ENCODE measurements at regions not wholly inside any gene's neighbourhood (a gene's known extent, or its start where the extent isn't known, plus 50 kb on each side); places are given as distances from the start of the nearest gene placed in this dataset.
"Not testable (repeated sequence)": the region's sequence is repeated elsewhere in the genome, so short reads cannot be mapped to it uniquely, and the experiment has no call there.

DNA sequence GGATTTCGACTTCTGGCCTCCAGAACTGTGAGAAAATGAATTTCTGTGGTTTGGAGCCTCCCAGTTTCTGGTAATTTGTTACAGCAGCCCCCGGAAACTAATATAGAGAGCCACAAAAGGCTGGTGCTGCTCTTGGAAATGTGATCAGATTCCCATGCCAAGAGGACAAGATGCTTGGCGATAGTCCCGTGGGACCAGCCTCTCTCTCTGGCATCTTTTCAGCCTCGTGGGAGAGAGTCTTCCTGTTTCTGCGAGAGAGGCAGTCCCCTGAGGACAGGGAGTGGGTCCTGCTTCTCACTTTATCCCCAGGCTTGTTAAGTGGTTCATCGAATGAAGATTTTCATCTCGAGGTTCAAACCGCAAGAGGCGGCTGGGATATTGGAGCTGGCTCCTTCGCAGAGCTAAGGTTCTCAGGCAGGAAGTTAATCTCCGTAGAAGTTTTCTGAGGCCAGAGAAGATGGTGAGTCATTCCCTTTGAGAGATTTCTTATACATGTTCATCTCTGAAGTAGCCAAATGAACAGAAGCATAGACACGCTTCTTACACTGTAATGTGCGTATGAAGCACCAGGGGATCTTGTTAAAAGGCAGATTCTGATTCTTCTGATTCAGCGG lies 211.6 kb upstream of the SDK2 start:
- DNase-seq: no peak

GRCh38 chr17:73856556-73856955 lies 212.3 kb upstream of the SDK2 start:
- DNase-seq: no peak

DNA sequence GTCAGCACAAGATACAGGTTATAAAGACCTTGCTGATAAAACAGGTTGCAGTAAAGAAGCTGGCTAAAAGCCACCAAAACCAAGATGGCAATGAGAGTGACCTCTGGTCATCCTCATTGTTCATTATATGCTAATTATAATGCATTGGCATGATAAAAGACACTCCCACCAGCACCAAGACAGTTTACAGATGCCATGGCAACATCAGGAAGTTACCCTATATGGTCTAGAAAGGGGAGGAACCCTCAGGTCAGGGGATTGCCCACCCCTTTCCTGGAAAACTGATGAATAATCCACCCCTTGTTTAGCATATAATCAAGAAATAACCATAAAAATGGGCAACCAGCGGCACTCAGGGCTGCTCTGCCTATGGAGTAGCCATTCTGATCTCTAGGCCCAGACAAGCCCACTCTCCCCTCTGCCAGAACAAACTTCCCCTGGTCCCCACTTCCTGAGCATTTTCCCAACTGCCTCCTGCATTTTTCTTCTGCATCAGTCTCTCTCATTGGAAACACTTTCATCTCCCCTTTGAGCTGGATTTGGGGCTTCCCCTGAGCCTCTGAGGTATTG lies 215.3 kb upstream of the SDK2 start:
- DNase-seq: not testable (repeated sequence)

GRCh38 chr17:73861543-73861942 lies 217.3 kb upstream of the SDK2 start:
- no peak for DNase-seq

GRCh38 chr17:73863761-73864535 lies 219.7 kb upstream of the SDK2 start:
- no peak for DNase-seq

GRCh38 chr17:73865831-73866230 lies 221.6 kb upstream of the SDK2 start:
- DNase-seq: no peak

DNA sequence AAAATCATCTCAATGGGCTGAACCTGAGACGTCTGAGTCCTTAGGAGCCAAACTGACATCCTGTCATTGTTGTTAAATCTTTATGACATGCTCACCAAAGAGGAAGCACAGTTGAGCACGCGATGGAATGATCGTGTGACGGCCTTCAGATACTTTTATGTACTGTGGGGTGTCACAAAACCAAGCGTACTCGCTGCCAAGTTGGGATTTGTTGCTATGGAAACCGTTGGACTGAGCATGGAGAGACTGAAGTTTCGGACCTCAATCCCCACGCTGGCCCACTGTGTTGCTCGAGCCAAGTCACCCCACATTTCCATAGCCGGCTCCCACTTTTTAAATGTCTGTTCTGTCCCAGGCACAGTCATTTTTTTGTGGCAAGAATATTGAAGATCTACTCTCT lies 222.8 kb upstream of the SDK2 start:
- DNase-seq: no peak

DNA sequence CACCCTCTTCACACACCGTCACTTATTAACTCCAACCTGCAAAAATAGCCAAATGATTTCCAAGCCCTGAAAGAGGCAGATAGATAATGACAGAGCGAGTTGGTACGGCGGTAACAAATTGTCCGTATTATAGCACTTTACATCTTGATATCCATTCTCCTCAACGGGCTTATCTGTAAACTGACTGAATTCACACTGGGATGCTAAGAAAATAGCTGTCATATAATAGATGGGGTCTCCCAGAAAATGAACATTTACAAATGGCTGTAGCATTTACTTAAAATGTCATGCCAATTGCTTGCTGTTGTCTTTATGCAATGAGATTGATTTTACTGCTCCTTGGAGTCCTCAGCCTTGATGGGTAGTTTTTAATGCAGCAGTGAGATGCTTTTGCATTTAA lies 225.8 kb upstream of the SDK2 start:
- DNase-seq: no peak

DNA sequence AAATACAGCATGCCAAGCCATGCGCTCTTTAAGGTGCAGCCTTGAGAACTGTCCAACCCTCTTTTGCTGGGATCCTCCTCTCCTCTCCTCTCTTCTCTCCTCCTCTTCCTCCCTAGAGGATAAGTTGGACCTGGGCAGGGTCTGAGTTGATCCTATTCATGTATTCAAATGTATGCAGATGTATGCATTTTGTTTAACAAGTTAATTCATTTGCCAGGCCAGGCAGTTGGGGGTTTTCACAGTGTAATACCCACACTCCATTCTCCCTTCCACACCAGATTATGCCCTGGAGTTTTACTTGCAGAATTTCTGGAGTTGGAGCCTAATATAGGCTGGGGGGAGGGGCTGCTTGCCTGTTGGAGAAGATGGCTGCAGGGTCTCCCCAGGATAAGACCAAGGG lies 226.2 kb upstream of the SDK2 start:
- no peak for DNase-seq

DNA sequence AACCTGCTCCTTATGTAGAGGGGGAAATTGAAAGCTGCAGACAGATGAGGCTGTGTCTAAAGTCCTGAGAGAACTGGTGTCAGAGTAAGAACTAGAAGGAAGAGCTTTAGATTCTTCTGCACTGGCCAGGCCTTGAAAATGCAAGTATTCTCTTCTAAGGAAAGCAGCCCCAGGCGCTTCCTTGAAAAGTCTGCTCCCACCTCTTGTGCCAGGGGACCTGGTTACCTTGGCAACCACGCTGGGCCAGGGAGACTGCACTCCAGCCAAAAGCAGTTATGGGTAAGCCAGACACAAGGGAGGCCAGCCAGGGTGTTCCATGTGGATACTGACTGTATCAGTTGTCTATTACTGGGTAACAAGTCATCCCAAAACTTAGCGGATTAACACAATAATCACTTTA lies 228.6 kb upstream of the SDK2 start:
- no peak for DNase-seq

DNA sequence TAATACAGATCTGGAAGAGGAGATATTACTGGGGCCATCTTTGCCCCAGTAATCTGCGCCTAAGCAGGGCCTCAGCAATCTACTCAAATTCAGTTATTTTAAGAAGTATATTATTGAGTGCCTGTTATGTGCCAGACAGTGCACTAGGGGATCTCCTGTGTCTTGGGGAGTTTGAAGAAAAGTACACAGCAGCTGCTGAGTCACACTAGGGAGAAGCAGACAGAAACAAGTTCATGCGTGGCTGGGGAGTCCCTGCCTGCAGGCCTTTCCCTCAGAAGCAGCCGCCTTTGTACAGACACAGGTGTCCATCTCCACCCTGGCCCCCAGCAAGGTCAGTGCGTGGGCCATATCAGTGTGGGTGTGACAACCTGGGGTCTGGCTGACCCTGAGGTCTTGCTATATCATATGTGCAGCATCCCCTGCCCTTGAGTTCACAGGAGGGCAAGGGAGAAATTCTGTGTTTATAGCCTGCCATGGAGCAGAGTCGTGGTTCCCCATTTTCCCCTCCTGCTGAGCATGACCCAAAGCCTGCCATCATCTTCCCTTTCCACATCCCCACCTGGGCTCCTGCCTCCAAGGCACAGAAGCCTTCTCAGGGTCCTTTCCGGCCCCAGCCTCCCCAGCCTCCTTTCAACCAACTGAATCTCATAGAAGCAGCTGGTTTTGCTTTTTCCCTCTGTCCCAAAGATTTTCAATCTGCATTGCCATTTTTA lies 229.9 kb upstream of the SDK2 start:
- DNase-seq: no peak

DNA sequence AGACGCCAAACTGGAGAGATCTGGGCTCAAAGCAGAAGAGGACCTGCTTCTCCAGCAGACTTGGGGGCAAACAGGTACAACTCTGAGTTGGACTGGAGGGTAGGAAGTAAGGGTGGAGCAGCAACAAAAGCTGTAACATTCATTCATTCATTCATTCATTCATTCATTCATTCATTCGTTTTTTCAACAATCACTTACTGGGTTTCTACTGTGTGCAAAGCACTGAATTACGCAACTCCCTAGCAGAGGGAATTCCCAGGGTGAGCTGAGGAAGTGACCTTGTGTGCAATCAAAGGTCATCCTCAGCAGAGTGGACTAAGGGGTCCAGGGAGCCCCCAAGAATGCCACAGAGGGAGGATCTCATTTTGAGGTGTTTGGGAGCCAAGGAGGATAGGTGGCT lies 231.1 kb upstream of the SDK2 start:
- no peak for DNase-seq

DNA sequence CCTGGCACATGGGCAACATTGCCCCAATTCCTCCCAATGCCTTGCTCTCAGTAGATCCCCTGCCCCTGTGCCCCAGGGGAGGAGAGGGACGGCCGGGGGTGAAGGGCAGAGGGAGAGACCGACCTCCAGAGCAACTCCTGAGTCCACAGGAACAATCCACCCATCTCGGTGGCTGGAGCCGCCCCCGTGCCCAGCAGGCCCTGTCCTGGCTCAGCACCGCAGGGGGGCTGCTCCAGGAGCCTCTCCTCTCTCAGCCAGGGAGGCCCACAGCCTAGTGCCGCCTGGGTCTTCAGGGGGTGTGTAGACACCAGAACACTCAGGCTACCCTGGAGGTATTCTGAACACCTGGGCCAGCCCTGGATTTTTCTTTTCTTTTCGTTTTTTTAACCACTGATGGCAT lies 233.7 kb upstream of the SDK2 start:
- DNase-seq: no peak

DNA sequence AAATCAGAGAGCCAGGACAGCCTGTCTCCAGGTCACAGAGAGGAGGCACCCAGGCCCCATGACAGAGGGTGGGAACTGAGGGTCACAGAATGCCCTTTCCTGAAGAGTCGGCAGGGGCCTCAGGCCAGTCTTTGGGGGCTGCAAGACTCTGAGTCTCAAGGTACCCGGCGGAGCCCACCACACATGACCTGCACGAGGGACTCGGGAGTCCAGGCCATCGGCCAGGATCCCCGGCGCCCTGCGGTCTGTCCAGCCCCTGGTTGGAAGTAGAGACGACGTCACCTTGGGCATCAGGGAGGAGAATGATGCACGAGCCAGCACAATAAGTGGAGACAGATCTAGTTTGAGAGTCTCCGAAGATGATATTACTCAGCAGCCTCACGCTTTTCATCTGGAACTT lies 234.7 kb upstream of the SDK2 start:
- no peak for DNase-seq

GRCh38 chr17:73879987-73880386 lies 235.7 kb upstream of the SDK2 start:
- DNase-seq: no peak

DNA sequence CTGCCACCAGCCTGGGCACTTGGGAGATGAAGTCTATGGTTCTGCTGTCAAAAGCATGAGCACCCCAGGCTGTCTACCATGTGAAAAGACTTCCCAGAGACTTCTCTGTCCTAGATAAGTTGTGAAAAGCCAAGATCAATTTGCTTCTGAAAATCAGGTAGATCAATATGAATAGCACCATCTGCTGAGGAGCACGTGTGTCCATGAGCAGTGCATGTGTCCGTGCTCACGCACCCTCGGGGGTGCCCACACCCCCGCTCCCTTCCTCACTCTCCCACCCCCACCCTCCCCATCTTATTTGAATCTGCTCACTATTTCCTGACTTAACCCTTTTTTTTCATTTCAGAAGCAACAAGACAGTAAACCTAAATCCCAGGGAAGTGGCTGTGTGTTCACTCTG lies 238.3 kb upstream of the SDK2 start:
- DNase-seq: no peak

- no peak for DNase-seq
Measured at GRCh38 chr17:73883175-73883574, 238.9 kb upstream of the SDK2 start.

- no peak for DNase-seq
Measured at GRCh38 chr17:73887739-73888138, 243.5 kb upstream of the SDK2 start.

DNA sequence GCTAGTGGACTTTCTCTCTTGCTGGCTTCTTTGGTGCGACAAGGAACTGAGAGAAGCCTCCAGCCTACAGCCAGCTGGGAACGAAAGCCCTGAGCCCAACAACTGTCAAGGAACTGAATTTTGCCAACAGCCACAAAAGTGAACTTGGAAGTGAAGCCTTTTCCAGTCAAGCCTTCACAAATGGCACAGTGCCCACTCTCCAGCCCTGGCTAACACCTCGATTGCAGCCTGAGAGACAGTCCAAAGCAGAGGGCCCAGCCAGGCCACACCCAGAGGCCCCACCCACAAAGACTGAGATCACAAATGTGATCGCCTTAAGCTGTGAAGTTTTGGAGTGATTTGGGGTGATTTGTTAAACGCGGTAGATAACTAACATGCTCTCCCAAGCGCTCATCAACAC lies 244.6 kb upstream of the SDK2 start:
- no peak for DNase-seq

GRCh38 chr17:73889439-73889838 lies 245.2 kb upstream of the SDK2 start:
- no peak for DNase-seq

DNA sequence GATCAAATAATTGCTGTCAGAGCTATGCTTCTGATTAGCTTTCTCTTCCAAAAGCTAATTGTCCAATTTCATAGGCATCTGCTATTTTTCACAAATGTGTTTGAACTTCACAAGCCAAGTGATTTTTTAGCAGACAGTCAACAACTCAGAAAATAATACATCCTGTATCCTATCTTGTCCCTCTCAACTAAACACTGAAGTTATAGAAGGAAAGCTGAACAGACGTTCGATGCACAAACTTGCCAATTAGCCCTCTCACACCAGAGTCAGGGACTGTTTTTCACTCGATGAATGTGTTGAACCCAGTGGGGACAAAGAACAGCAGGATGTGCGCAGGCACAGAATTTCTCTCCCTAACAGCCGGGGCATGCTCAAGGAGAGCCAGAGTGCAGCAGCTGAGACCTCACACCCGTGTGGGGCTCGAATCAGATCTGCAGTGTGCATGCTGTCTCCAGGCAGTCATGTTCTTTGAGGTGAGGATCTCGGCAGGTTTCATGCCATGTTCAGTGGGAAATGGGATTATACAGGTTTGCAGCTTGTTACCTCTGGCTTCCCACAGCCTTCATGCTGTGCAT lies 246.7 kb upstream of the SDK2 start:
- no peak for DNase-seq

- no peak for DNase-seq
Measured at GRCh38 chr17:73895157-73895556, 250.9 kb upstream of the SDK2 start.

GRCh38 chr17:73896966-73897365 lies 252.7 kb upstream of the SDK2 start:
- DNase-seq: no peak

- DNase-seq: no peak
Measured at GRCh38 chr17:73899839-73900238, 255.6 kb upstream of the SDK2 start.

All from activated CD4-positive, alpha-beta T cell treated with anti-CD3 and anti-CD28 coated beads, Interleukin-2, Interleukin-6, amounts not matched to agents 100 ng/mL and 50 ng/mL, durations not matched to agents 16 hours and 8 hours (primary cell).